ENCODE measurements at regions not wholly inside any gene's neighbourhood (a gene's known extent, or its start where the extent isn't known, plus 50 kb on each side); places are given as distances from the start of the nearest gene placed in this dataset.

DNA sequence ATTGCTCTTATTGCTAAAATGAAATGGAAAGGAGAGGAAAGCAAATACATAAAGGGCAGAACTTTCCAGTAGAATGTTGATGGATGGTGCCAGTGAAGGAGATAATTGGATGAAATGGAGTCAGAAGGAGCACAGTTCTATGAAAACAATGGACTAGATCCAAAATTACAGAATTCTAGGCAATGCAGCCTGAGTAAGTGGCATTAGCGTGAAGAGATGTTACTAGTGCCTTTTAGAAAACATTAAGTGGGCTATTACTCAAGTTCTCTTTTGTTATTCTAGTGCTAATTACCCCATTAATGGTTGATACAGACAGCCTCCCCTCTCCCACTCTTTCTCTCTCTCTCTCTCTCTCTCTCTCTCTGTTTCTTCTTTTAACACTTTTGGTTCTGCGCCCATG lies 209.5 kb upstream of the RGS17 start:
- TF ChIP-seq GATA3 (IDR thresholded peaks at IDR 0.05; ENCODE audit: low read depth, low read length) = no peak
- TF ChIP-seq GATA2 (IDR thresholded peaks at IDR 0.05; ENCODE audit: low read depth, low read length) = no peak

All from SH-SY5Y (cell line).